NCI-H146 treated with DMSO at 0.1 percent for 48 hours (cell line): ENCODE measurements at regions not wholly inside any gene's neighbourhood (a gene's known extent, or its start where the extent isn't known, plus 50 kb on each side); places are given as distances from the start of the nearest gene placed in this dataset.
"Not testable (repeated sequence)": the region's sequence is repeated elsewhere in the genome, so short reads cannot be mapped to it uniquely, and the experiment has no call there.

Experiments used
- DNase-seq: peaks from one replicate; lab custom pipeline; 2025; ENCODE audit not compliant: unreplicated experiment; lab: John Stamatoyannopoulos, UW

DNA sequence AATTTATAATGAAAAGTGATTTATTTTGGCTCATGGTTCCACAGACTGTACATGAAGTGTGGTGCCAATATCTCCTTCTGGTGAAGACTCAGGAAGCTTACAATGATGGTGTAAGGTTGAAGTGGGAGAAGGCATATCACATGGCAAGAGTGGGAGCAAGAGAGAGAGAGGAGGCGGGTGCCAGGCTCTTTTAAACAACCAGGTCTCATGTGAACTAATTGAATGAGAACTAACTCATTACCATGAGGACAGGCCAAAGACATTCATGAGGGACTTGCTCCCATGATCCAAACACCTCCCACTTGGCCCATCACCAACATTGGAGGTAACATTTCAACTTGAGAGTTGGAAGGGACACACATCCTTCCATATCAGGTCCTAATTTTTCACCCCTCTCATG lies 155.2 kb downstream of the SLC38A4 start:
- DNase-seq = no peak

- DNase-seq = no peak
Observed at GRCh38 chr12:46669720-46670119, 156.1 kb downstream of the SLC38A4 start.

DNA sequence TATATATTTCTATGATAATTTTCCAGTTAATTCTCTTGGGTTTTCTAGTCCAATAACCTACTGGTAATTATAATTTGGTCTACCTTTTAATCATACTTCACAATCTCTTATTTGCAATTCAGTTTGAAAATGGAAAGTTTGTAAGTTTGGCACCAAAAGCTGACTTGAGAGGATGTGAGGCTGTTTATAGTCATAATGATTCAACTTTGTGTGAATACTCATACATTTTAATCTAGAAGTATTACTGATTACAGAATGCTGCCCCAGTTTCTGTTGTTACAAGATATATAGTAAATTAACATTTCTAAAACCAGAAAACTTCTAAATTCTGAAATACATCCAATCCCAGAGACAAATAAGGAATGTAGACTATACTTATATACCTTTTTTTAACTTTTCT lies 158.2 kb downstream of the SLC38A4 start:
- DNase-seq = no peak

DNA sequence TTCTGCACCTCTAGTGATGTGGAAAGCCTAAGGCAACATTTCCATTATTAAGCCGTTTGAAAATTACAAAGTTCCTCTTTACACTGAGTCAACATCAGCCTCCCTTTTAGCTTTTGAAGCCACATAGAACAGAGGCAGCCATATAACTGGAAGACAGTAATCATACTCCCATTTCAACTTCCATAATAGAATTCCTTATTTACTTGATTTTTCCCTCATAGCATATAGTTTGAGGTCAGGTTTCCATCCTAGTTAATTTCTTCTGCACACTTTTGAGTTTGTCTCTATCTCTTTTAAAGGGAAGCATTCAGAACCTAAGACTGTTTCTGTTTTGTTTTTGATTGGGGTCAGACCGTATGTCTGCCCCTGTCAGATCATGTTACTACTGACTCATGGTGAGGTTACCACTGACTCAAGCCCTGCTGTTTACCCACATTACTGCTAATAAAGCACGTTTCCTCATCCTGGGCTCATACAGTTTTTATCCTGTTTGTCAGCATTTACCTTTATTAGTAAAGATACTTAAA lies 161.0 kb downstream of the SLC38A4 start:
- DNase-seq = no peak

DNA sequence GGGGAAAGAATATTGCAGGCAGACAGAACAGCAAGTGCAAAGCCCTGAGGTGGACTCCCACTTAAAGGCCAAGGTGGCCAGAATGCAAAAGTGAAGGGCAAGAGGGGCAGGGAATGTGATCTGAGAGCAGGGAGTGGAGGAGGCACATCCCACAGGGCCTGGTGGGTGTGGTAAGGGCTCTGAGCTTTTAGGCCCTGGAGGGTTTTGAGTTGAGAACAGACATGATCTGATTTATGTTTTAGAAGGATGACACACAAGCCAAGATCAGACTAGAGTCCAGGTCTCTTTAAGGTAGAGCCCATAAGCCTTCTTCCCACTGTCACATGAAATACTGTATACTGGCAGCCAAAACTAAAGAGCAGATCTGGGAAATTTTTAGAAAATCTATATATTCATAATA lies 162.5 kb downstream of the SLC38A4 start:
- DNase-seq = no peak

- peak; percentile 12 for DNase-seq
Observed at GRCh38 chr12:46661110-46661845, 164.5 kb downstream of the SLC38A4 start.

DNA sequence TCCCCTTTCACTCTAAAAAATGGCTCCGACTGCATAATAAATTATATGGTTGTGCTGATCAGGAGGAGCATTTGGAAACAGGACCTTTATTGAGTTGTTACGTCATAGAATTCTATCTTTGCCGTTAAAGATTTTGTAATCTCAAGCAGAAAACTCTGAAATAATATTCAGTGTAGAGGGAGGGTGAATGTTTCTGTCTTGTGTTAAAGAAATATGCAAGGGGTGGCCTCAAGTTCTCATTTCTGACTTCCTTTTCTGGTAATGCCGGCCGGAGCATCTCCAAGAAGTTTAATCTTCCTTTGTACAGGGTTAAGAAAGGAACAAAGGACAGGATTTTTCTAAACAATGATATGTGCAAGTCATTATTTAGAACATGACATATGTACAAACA lies 165.1 kb downstream of the SLC38A4 start:
- no peak for DNase-seq

DNA sequence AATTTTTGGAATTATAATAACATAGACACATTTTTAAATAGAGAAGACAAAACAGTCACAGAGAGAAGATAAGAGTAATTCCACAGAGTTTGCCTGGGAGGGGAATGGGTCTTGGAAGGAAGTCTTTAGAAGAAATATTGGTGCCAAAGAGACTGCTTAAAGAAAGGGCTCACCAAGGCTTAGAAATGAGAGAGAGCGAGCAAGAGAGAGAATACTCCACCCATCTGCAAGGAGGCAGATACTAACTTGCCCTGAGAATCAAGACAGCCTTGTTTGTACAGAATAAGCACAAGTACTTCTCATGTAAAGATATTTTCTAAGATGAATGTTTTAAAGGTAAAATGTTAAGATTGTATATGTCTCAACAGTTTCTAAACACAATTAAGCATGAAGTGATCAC lies 165.5 kb downstream of the SLC38A4 start:
- no peak for DNase-seq

- no peak for DNase-seq
Observed at GRCh38 chr12:46659824-46660223, 166.0 kb downstream of the SLC38A4 start.

GRCh38 chr12:46659032-46659650 lies 166.7 kb downstream of the SLC38A4 start:
- DNase-seq = no peak

DNA sequence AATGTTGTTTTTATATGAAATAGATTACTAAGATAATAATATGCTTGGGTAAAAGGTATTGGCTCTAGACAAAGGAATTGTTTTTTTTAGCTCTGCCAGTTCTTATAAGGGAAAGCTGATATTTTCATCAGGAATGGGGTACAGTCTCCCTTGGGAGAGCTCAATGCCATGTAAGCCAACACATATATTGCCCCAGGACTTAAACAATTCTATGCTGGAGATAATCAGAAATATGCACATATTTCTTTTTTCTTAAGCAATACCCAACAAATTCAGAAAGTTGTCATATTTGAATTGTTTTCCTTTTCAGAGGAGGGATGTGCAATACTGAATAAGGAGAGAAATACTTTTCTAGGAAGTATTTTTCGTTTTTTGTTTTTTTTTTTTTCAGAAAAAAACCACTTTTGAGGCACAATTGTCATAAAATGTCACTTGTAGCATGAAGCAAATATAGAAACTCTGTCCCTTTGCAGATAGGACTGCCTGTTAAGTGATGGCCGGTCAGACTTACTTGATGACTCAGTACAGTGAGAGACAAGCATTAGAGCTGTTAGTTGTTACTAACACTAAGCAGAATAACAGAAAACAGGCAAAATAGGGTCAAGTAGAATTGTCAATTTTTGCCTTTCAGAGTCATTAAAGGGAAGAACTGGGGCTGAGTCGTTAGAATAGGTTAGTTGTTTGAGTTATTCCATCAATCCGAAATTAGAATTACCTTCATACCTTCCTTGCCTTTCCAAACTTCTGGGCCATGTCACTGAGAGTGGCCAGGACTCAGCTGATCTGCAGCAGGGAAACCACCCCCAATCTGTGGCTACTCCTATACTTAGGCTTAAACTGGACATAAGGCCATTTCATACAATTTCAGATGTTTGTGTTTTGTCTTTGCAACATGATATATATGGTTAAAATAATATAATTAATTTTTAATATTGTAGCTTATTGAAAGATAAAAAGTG lies 168.1 kb downstream of the SLC38A4 start:
- DNase-seq = no peak

DNA sequence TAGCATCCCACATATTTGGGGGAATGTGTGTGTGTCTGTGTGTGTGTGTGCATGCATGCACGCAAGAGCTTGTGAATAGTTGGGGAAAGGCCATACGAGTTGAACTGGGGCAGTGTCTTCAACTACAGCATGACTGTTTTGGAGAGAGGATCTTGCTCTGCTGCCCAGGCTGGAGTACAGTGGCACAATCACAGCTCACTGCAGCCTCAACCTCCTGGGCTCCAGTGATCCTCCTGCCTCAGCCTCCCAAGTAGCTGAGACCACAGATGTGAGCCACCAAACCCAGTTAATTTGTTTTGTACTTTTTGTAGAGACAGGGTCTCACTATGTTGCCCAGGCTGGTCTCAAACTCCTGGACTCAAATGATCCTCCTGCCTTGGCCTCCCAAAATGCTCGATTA lies 169.8 kb downstream of the SLC38A4 start:
- DNase-seq = not testable (repeated sequence)

DNA sequence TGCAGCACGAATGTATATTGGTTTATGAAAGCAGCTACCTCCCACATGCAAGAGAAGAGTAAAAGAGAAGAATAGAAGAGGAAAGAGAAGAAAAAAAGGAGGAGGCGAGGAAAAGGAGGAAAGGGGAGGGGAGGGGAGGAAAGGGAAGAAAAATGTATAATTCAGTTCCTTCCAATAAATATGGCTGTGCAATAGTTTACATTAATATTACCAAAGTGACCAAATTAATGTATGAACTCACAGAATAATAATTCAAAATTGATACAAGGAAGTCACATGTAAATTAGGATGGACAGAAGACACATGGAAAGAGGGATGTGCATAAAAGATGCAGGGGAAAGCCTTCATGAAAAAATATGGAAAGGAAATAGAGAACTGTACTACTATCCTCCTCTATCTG lies 172.5 kb downstream of the SLC38A4 start:
- no peak for DNase-seq

DNA sequence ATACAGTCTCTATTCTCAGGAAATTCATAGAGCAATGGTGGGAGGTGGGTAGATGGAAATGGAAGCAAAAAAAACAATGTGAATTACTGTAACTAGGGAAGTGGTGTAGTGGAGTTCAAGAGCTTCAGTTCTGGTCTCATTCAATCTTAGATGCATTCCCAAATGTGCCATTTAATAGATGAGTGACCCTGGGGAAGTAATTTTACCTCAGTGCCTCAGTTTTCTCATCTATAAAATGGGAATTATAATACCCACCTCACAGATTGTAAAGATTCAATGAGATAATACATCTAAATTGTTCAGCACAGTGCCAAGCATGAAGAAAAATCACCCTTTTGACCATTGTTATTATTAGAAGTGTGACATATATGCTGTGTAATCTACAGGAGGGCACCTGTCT lies 173.1 kb downstream of the SLC38A4 start:
- DNase-seq = no peak

DNA sequence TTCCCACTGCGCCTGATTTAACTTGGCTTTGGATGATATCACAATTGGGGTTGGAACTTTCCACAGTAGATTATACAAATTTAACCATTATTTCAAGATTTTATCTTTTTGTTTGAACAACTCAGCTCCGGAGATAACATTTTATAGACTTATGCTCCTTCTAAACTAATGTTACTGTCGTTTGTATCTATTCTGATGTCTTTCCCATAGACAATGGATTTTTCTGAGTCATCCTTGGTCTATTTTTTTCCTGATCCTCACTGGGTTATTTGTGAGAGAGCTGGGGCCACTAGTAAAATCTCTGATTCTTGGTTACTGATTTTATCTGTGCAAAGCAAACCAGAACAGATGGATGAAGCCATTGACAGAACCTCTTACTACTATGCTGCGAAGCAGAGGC lies 175.1 kb downstream of the SLC38A4 start:
- DNase-seq = no peak

DNA sequence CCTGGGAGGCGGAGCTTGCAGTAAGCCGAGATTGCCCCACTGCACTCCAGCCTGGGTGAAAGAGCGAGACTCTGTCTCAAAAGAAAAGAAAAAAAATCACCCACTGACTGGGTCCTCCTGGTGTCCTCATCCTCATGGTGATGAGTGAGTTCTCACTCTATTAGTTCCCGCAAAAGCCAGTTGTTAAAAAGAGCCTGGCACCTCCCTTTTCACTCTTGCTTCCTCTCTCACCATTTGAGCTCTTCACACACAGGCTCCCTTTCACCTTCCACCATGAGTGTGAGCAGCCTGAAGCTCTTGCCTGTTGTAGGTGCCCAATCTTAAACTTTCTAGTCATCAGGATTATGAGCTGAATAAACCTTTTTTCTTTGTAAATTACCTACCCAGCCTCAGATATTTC lies 176.4 kb downstream of the SLC38A4 start:
- no peak for DNase-seq

DNA sequence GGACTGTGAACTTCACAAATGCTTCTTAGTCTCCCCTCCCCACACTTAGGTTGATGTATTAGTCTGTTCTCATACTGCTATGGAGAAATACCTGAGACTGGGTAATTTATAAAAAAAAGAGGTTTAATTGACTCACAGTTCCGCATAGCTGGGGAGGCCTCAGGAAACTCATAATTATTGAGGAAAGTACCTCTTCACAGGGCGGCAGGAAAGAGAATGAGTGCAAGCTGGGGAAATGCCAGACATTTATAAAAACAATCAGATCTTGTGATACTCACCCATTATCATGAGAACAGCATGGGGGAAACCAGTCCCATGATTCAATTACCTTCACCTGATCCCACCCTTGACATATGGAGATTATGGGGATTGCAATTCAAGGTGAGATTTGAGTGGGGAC lies 178.8 kb downstream of the SLC38A4 start:
- no peak for DNase-seq

DNA sequence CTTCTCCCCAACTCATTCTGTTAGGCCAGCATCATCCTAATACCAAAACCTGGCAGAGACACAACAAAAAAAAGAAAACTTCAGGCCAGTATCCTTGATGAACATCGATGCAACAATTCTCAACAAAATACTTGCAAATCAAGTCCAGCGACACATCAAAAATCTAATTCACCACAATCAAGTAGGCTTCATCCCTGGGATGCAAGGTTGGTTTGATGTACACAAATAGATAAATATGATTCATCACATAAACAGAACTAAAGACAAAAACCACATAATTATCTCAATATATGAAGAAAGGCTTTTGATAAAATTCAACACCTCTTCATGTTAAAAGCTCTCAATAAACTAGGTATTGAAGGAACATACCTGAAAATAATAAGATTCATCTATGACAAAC lies 184.1 kb downstream of the SLC38A4 start:
- not testable (repeated sequence) for DNase-seq

- DNase-seq = no peak
Observed at GRCh38 chr12:46635818-46636217, 190.0 kb downstream of the SLC38A4 start.

DNA sequence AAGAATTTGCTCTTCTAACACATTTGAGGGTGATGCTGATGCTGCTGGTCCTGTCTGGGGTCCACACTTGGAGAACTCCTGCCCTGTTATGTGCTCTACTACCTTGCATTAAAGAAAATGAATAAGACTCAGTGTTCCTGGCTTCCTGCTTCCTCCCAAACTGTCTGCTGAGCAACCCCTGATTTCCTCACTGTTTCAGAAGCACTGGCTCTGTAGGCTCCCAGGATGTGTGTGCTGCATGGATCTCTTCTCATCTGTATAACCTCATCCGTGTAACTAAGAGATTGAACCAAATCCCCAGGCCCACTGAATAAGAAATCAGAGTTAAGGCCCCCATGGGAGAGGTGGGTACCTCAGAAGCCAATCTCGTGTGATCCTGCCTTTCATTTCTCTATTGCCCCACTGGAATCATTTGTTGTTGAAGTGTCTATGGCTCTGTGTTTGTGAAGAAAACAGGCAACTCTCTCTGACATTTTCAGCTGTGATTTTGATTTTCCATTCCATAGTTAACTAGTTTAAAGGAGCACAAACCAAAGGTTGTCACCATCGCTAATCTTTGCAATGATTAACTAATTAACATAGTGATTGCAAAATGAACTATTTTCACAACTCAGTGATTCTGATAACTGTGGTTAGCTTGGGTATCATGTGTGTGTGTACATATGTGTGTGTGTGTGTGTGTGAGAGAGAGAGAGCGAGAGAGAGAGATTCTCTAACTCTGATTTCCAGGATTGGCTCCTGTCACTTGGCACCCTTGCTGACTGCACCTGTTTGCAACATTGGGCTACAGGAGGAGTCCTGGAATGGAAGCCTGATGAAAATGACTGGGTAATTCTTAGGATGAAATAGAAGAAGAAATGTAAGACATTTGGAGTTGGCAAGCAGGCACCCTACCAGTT lies 196.2 kb downstream of the SLC38A4 start:
- DNase-seq = no peak

DNA sequence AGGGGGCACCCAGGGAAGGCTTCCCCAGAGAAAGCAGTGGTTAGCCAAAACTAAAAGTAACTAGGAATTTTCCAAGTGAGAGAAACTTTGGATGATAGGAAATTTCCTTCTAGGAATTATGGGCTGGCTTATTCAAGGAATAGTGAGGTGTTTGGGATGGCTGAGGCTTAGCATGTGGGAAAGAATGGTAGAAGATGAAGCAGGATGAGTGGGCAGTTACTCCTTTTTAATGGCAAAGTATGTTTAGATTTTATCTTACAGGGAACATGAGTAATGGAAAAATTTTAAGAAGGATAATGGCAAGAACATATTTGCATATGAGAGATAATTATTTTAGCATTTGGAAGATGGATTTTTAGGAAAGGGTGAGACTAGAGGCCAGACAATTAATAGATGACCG lies 197.6 kb downstream of the SLC38A4 start:
- no peak for DNase-seq
